Muscle of leg (tissue), 3 donors: ENCODE measurements at regions not wholly inside any gene's neighbourhood (a gene's known extent, or its start where the extent isn't known, plus 50 kb on each side); places are given as distances from the start of the nearest gene placed in this dataset.

ENCODE experiments used
- DNase-seq: peaks from one replicate; pipeline ENCODE4 v3.0.0; 2013
- H3K27ac ChIP-seq: one replicate; pipeline ENCODE4 v1.5.1; 2013; ENCODE audit warnings: mild to moderate bottlenecking, low read length, control low read depth
- H3K27me3 ChIP-seq: one replicate; pipeline ENCODE4 v1.6.1; 2013; ENCODE audit warnings: low read length; ENCODE audit not compliant: control insufficient read depth, insufficient read depth
- H3K36me3 ChIP-seq: one replicate; pipeline ENCODE4 v1.6.1; 2013; ENCODE audit warnings: low read length; ENCODE audit not compliant: control insufficient read depth, insufficient read depth
- H3K4me1 ChIP-seq: one replicate; pipeline ENCODE4 v1.6.1; 2013; ENCODE audit warnings: low read length; ENCODE audit not compliant: control insufficient read depth, insufficient read depth
- H3K4me3 ChIP-seq: one replicate; pipeline ENCODE4 v1.5.1; 2013; ENCODE audit warnings: low read length, control low read depth
- H3K9me3 ChIP-seq: replicated peaks from 2 replicates; pipeline ENCODE4 v1.6.1; 2013; ENCODE audit warnings: low read depth, low read length; ENCODE audit not compliant: control insufficient read depth
- WGBS: methylation state at CpG from one replicate; pipeline ENCODE4 v1.1.5; 2013; ENCODE audit warnings: missing lambda C conversion rate; ENCODE audit not compliant: insufficient coverage; 5-methylcytosine and 5-hydroxymethylcytosine counted together

GRCh38 chr19:30297969-30298368 lies 74.2 kb upstream of the ZNF536 start:
- no peak for DNase-seq
- peaks cover 5% of the 10 kb centered on the region for H3K4me1 ChIP-seq
- H3K9me3 ChIP-seq = no peaks in the 10 kb centered on the region
- H3K4me3 ChIP-seq = no peak overlapping the region
- H3K36me3 ChIP-seq = no peaks in the 10 kb centered on the region
- WGBS = 94% methylated on average over 9 of the region's 9 CpGs
- no peak overlapping the region for H3K27ac ChIP-seq
- H3K27me3 ChIP-seq = no peaks in the 10 kb centered on the region

- Histone ChIP-seq H3K4me1 (no peaks in the 10 kb centered on the region), H3K4me3 (no peak overlapping the region), H3K27me3 (no peaks in the 10 kb centered on the region), H3K27ac (no peak overlapping the region), H3K9me3 (no peaks in the 10 kb centered on the region), H3K36me3 (no peaks in the 10 kb centered on the region)
- 90% methylated on average over 7 of the region's 10 CpGs for WGBS
- no peak for DNase-seq
Measured at GRCh38 chr19:30303131-30303654, 69.0 kb upstream of the ZNF536 start.

GRCh38 chr19:30304540-30304939 lies 67.6 kb upstream of the ZNF536 start:
- Histone ChIP-seq H3K36me3 (no peaks in the 10 kb centered on the region), H3K4me1 (no peaks in the 10 kb centered on the region), H3K27me3 (no peaks in the 10 kb centered on the region), H3K27ac (no peak overlapping the region), H3K9me3 (no peaks in the 10 kb centered on the region), H3K4me3 (no peak overlapping the region)
- no peak for DNase-seq
- WGBS = 67% methylated on average over 5 of the region's 6 CpGs

- no peaks in the 10 kb centered on the region for H3K4me1 ChIP-seq
- H3K36me3 ChIP-seq = no peaks in the 10 kb centered on the region
- DNase-seq = no peak
- no peak overlapping the region for H3K27ac ChIP-seq
- H3K4me3 ChIP-seq = no peak overlapping the region
- H3K9me3 ChIP-seq = no peaks in the 10 kb centered on the region
- whole genome bisulfite sequencing = 80% methylated on average over 1 of the region's 9 CpGs
- no peaks in the 10 kb centered on the region for H3K27me3 ChIP-seq
Measured at GRCh38 chr19:30305346-30306060, 66.7 kb upstream of the ZNF536 start.

GRCh38 chr19:30307191-30307974 lies 64.8 kb upstream of the ZNF536 start:
- no peaks in the 10 kb centered on the region for H3K9me3 ChIP-seq
- no peak overlapping the region for H3K27ac ChIP-seq
- WGBS = 40% methylated on average over 6 of the region's 13 CpGs
- no peaks in the 10 kb centered on the region for H3K27me3 ChIP-seq
- no peak overlapping the region for H3K4me3 ChIP-seq
- no peaks in the 10 kb centered on the region for H3K4me1 ChIP-seq
- no peaks in the 10 kb centered on the region for H3K36me3 ChIP-seq
- DNase-seq = no peak

GRCh38 chr19:30309176-30309575 lies 63.0 kb upstream of the ZNF536 start:
- no peak overlapping the region for H3K27ac ChIP-seq
- no peak overlapping the region for H3K4me3 ChIP-seq
- H3K36me3 ChIP-seq = no peaks in the 10 kb centered on the region
- 93% methylated on average over 3 of the region's 6 CpGs for WGBS
- DNase-seq = no peak
- no peaks in the 10 kb centered on the region for H3K4me1 ChIP-seq
- H3K27me3 ChIP-seq = no peaks in the 10 kb centered on the region
- no peaks in the 10 kb centered on the region for H3K9me3 ChIP-seq

- Histone ChIP-seq H3K36me3 (no peaks in the 10 kb centered on the region), H3K4me1 (no peaks in the 10 kb centered on the region), H3K9me3 (no peaks in the 10 kb centered on the region), H3K4me3 (no peak overlapping the region), H3K27ac (no peak overlapping the region), H3K27me3 (no peaks in the 10 kb centered on the region)
- WGBS = 100% methylated on average over 1 of the region's 14 CpGs
- no peak for DNase-seq
Measured at GRCh38 chr19:30309905-30310601, 62.1 kb upstream of the ZNF536 start.

GRCh38 chr19:30310602-30311263 lies 61.5 kb upstream of the ZNF536 start:
- Histone ChIP-seq H3K36me3 (no peaks in the 10 kb centered on the region), H3K27me3 (no peaks in the 10 kb centered on the region), H3K4me3 (no peak overlapping the region), H3K9me3 (peaks cover 2% of the 10 kb centered on the region), H3K27ac (no peak overlapping the region), H3K4me1 (no peaks in the 10 kb centered on the region)
- DNase-seq = no peak
- 76% methylated on average over 12 of the region's 16 CpGs for WGBS

GRCh38 chr19:30311911-30312310 lies 60.3 kb upstream of the ZNF536 start:
- H3K4me3 ChIP-seq = no peak overlapping the region
- no peaks in the 10 kb centered on the region for H3K36me3 ChIP-seq
- WGBS = 95% methylated on average over 2 of the region's 7 CpGs
- H3K27me3 ChIP-seq = no peaks in the 10 kb centered on the region
- peaks cover 2% of the 10 kb centered on the region for H3K9me3 ChIP-seq
- DNase-seq = no peak
- H3K4me1 ChIP-seq = no peaks in the 10 kb centered on the region
- no peak overlapping the region for H3K27ac ChIP-seq
